Fibroblast of mammary gland (primary cell): ENCODE measurements at regions not wholly inside any gene's neighbourhood (a gene's known extent, or its start where the extent isn't known, plus 50 kb on each side); places are given as distances from the start of the nearest gene placed in this dataset.

Experiments used
- DNase-seq: peaks from one replicate; pipeline ENCODE4 v3.0.0-alpha.2; 2010; ENCODE audit warnings: low read depth
- H3K4me3 ChIP-seq: 2 replicates; pipeline ENCODE4 v1.5.1; 2011; ENCODE audit warnings: low read depth, mild to moderate bottlenecking, low read length, moderate library complexity; ENCODE audit not compliant: control insufficient read depth
- CTCF ChIP-seq: conservative IDR thresholded peaks from 2 replicates; pipeline ENCODE4 v1.5.1; 2011; ENCODE audit warnings: low read depth, low read length, inconsistent platforms; ENCODE audit not compliant: control insufficient read depth, insufficient read depth

- no peak for TF ChIP-seq CTCF
- H3K4me3 ChIP-seq, result no peak overlapping the region
- no peak for DNase-seq
Measured at GRCh38 chr5:88395264-88395663, 126.6 kb upstream of the TMEM161B start.

DNA sequence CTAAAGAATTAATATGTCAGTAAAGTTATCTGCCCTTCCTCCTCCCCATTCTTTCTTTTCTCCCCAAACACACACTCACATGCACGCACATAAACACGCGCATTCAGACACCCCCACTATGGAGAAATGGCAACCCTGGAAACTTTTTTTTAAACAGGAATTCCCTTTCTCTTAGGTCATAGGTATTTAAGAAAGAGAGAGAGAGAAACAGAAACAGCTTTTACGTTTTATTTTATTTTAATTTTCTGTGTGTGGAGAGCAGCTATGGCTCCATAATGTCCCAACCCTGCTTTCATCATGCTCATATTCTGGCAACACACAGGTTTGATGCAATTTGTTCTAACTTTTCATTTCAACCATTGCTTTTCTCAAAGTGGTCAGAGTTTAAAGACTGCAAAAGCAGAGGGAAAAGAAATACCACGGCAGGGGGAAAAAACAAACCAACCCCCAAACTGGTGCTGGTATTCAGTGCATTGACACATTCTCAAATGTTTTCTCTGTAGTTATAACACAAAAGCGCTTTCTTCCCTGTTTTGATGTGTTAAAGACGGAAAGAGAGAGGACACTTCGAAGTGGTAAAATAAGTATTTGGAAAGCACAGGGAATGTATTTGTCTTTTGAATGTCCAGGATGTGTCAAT lies 126.0 kb upstream of the TMEM161B start:
- TF ChIP-seq CTCF, result no peak
- DNase-seq, result no peak
- no peak overlapping the region for H3K4me3 ChIP-seq

DNA sequence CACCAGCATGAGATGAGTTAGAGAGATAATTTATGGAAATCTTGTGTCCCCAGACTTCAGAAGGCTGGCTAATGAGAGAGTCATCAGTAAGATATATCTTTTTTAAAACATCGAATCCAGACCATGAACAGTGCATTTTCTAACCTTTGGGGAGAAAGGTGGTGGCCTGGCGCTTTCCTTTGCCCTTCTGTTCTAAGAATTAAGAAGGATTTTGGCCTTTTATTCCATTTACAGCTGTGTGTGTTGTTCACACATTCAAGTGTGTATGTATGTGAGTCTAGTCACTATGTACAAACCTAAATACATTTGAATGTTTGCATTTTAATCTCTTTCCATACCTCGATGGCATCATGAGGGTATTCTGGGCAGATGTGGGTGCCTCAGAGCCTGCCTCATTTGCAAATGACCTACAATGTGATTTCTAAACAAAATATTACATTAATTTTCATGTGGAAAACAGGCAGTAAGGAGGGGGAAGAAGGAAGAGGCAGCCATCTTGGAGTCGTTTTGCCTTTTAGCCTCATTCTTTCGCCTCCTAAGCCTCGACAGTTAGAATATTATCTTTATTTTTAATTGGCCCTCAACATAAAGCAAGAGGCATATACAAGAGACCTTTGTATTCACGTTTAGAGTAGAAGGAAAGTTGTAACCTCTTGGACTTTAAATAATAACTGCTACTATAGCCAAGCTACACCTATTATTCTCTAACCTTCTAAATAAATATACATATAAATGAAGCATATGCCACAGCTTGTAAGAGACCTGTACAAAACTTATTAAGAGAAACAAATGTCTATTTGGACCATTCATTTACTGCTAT lies 125.3 kb upstream of the TMEM161B start:
- DNase-seq, result no peak
- no peak for TF ChIP-seq CTCF
- H3K4me3 ChIP-seq, result no peak overlapping the region

DNA sequence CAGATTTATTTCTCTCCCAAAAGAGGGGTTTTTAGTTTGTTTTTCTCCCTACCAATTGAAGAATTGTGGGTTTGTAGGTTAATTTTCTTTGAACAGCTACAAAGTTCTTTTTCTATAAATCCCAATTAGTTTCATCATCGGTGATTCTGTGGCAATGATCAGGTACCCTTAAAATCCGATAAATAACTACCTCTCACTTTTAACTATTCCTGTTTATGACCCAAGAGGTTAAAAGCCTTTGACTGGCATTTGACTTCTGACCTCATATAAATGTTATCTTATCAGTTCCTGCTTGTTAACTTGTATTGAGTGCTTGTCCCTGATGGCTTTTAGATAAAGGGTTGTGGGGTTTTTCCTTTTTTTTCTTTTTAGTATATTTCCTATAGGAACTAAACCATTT lies 124.4 kb upstream of the TMEM161B start:
- TF ChIP-seq CTCF, result no peak

GRCh38 chr5:88391991-88392390 lies 123.3 kb upstream of the TMEM161B start:
- no peak for DNase-seq
- no peak overlapping the region for H3K4me3 ChIP-seq
- no peak for TF ChIP-seq CTCF

More for the DNA sequence above, 124.4 kb upstream of the TMEM161B start:
- no peak for DNase-seq
- H3K4me3 ChIP-seq, result no peak overlapping the region

- no peak overlapping the region for H3K4me3 ChIP-seq
- DNase-seq, result no peak
- TF ChIP-seq CTCF, result no peak
Measured at GRCh38 chr5:88391116-88391515, 122.5 kb upstream of the TMEM161B start.
